GM18507 (cell line): ENCODE measurements at regions not wholly inside any gene's neighbourhood (a gene's known extent, or its start where the extent isn't known, plus 50 kb on each side); places are given as distances from the start of the nearest gene placed in this dataset.

Experiments
- DNase-seq: peaks from one replicate; pipeline ENCODE4 v3.0.0; 2011; ENCODE audit warnings: low read depth; ENCODE audit not compliant: insufficient read length; ENCODE audit errors: extremely low spot score
- FAIRE-seq: peaks from 2 replicates; lab custom pipeline; 2011; peaks lifted over from hg19 to GRCh38; lab: Jason Lieb, UNC

GRCh38 chr20:20847814-20848213, 135.4 kb upstream of the RALGAPA2 start:
- DNase-seq (no peak), FAIRE-seq (no peak)

- FAIRE-seq (no peak), DNase-seq (no peak)
These were observed 131.5 kb upstream of the RALGAPA2 start for GRCh38 chr20:20843982-20844381.

- no peak for FAIRE-seq
- no peak for DNase-seq
These were observed 127.3 kb upstream of the RALGAPA2 start for GRCh38 chr20:20839771-20840170.

GRCh38 chr20:20837574-20838021, 125.2 kb upstream of the RALGAPA2 start:
- FAIRE-seq (peak; percentile 63), DNase-seq (peak; percentile 18)

DNA sequence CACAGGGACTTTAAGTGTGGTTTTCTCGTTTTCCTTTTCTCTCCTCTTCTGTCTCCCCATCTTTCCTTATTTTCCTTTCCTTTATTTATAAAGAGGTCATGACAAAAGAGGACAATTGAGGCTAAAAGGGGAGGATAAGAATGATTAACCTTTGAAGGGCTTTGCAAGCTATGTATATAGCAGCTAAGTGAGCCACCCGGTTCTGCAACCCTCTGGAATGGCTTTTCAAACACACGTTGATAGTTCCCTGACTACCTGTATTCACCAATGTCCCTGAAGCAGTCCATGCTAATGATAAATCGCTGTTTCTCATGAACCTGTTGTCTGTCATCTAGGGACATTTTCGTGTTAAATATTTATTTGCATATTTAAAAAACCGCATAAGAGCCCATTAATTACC, 124.4 kb upstream of the RALGAPA2 start:
- DNase-seq (no peak), FAIRE-seq (no peak)

DNA sequence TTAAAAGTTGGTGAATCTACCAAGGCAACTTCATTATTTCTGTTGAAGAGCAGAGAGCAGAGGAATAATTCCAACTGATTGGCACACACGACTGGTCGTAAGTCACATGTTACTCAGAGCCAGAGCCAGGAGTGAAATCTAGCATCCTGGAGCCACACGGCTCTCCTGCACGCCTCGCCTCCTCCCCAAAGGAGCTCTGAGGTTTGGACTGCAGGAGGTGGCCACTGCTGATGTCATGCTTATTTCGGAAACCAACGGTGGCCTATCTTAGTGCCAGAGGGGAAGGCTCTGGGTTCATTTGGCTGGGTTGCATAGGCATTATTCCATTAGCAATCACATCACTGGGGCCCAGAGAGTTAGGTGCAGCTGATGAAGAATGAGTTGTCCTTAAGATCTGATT, 123.5 kb upstream of the RALGAPA2 start:
- DNase-seq, result no peak
- FAIRE-seq, result no peak

DNA sequence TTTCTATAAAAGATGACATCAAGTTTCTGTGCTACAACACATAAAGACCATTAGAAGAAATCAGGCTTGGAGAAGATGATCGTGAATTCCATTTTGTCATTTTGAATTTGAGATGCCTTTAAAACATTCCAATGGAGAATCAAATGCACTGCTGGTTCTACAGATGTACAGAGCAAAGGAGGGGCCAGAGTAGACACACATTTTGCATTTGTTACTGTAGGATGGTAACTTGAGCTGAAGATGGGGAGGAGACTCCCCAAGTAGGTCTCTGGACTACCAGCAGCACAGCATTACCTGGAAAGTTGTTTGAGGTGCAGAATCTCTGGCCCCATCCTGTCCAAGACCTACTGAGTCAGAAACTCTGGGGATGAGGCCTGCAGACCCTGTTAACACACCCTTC, 121.6 kb upstream of the RALGAPA2 start:
- FAIRE-seq, result no peak
- DNase-seq, result no peak

DNA sequence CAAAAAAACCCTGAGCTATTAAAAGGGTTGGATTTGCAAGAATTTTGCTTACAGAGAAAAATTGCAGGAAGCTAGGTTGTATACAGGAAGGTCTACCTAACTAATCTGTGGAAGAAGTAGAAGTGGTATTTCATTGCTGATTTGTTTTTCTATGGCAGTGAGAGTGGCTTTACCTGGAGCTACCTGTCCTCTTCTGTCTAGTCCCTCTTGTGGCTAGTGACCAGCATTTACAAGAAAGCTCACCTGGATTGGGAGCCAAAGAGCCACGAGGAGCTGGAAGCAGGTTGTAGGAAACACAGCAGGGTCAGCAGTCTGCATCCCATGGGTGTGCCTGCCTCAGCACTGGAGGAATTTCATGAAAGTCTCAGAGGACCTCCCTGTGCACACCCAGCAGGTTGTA, 120.3 kb upstream of the RALGAPA2 start:
- DNase-seq (no peak), FAIRE-seq (no peak)

DNA sequence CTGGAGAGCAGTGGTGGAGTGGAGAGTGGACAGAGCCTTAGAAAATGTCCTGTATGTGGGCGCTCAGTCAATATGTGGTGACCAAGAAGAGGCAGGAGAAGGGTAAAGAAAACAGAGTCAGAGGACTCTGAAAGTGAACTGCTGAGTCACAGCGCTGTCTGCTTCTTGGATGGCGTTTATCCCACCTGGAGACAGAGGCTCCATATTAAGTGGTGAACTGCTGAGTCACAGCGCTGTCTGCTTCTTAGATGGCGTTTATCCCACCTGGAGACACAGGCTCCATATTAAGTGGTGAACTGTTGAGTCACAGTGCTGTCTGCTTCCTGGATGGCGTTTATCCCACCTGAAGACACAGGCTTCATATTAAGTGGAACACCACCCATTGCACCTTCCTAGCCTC, 119.3 kb upstream of the RALGAPA2 start:
- FAIRE-seq (no peak), DNase-seq (no peak)

DNA sequence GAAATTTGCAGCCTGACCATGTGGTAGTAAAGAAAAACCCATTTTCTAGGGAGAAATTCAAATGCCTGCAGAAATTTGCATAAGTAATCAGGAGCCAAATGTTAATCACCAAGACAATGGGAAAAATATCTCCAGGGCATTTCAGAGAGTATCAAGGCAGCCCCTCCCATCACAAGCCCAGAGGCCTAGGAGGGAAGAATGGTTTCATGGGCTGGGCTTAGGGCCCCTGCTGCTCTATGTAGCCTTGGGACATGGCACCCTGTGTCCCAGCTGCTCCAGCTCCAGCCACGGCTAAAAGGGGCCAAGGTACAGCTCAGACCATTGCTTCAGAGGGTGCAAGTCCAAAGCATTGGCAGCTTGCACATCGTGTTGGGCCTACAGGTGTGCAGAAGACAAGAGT, 117.2 kb upstream of the RALGAPA2 start:
- no peak for FAIRE-seq
- no peak for DNase-seq

DNA sequence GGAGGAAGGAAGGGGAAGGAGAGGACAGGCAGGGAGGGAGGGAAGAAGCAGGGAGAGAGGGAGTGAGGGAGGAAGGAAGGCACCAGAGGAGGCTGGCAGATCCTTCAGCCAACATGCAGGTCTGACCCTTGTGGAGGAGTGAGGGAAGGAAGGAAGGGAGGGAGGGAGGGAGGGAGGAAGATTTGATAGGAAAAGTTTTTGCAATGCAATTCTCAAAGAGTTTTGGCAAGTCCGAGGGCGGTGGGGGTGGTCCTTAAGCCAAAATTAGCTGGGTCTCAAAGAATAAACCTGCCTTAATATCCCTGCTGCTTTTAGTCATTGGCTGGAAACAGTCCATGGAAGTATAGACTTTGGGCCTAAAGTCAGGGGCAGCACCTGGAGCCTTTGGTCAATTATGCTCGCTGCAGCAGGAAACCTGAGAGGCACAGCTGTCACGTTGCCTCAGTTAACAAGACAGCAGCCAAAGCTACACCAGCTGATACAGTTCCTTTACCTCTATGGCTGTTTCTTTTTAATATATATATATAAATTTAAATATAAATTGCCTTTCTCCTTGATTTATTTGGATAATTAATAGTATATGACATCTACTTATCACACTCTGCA, 115.7 kb upstream of the RALGAPA2 start:
- no peak for DNase-seq
- FAIRE-seq, result no peak

- peak; percentile 85 for FAIRE-seq
- DNase-seq, result peak; percentile 38
These were observed 112.6 kb upstream of the RALGAPA2 start for GRCh38 chr20:20824924-20825584.

GRCh38 chr20:20823476-20823881, 111.0 kb upstream of the RALGAPA2 start:
- FAIRE-seq (no peak), DNase-seq (no peak)

DNA sequence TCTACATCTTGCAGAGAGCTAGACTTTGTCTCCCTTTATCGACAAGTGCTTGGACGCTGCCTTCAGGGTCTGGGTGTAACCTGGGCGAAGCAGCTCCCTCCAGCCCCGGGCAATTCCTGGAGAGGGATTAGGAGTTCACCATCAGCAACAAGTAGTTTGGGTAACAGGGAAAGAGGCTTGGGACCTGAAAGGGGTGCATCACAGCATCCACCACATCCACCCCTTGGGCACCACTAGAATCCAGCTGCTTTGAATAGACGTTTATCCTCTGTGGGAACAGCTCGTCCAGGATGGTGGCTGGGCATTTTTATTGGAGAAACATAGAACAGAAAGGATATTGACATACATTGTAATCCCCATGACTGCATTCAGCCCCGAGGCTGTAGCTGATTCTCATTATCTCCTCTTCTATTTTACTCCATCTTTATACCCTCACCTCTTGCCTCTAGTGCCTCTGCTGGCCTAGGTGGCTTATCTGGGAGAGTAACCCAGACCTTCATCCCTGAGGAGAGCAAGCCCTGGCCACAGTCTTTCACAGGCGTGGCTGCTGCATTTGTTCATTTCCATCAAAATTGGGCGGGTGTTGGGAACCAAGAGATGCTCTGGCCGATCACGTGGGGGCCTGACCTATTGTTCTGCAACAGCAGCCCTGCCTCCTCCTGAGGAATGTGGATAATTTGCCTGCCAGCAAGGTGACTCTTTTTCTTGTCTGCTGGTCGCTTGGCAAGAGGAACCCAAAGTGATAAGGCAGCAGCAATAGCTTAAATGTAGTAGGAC, 109.2 kb upstream of the RALGAPA2 start:
- DNase-seq (no peak), FAIRE-seq (no peak)

DNA sequence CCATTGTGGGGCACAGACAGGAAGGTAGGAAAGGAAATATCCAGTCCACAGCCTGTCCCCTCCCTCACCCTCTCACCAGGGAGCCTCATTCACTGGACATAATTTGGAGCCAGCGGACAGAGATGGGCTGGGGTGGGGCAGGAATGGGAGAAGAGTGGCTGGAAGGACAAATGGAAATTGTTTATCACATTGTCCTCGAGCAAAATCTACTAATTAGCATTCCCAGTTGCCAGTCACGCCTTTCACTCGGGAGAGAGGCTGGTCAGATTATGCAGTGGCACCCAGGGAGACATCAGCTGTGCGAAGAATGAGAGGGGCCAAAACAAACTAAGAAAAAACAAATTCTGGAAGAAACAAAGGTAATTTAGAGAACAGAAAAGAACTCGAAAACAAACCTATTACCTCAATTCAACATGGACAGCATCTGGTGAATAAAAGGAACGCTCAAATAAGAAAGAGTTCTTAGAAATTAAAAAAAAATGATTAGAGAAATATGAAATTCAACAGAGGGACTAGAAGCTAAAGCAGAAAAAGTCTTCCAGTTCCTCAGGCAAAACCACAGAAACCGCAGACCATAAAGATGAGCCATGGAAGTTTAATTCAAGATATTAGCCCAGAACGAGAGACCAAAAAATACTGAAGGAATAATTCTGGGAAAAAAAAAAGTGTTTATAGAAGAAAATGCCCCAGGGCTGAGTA, 108.5 kb upstream of the RALGAPA2 start:
- DNase-seq, result no peak
- no peak for FAIRE-seq

GRCh38 chr20:20820104-20820503, 107.7 kb upstream of the RALGAPA2 start:
- FAIRE-seq (no peak), DNase-seq (no peak)

- FAIRE-seq (no peak), DNase-seq (no peak)
These were observed 104.7 kb upstream of the RALGAPA2 start for GRCh38 chr20:20816969-20817755.

GRCh38 chr20:20815711-20816455, 103.4 kb upstream of the RALGAPA2 start:
- no peak for DNase-seq
- no peak for FAIRE-seq

- DNase-seq (no peak), FAIRE-seq (no peak)
These were observed 102.2 kb upstream of the RALGAPA2 start for GRCh38 chr20:20814685-20815084.
